BE2C (cell line): ENCODE measurements at regions not wholly inside any gene's neighbourhood (a gene's known extent, or its start where the extent isn't known, plus 50 kb on each side); places are given as distances from the start of the nearest gene placed in this dataset.

Source experiments
- DNase-seq: peaks from one replicate; pipeline ENCODE4 v3.0.0-alpha.2; 2020
- H3K27me3 ChIP-seq: fragments of 250-450 bp; sonication (Bioruptor Pico); 2 replicates; pipeline ENCODE4 v1.5.1; 2020; ENCODE audit warnings: mild to moderate bottlenecking
- H3K36me3 ChIP-seq: fragments of 250-450 bp; sonication (Bioruptor Pico); 2 replicates; pipeline ENCODE4 v1.5.1; 2020; ENCODE audit warnings: mild to moderate bottlenecking
- H3K4me1 ChIP-seq: fragments of 250-450 bp; sonication (Bioruptor Pico); 2 replicates; pipeline ENCODE4 v1.5.1; 2020
- H3K4me3 ChIP-seq: 2 replicates; pipeline ENCODE4 v1.5.1; 2011; ENCODE audit warnings: low read depth, low read length
- H3K9me3 ChIP-seq: fragments of 250-450 bp; sonication (Bioruptor Pico); 2 replicates; pipeline ENCODE4 v1.5.1; 2020
- TF ChIP-seq, protein P1 (sequence below): IDR thresholded peaks from 2 replicates; pipeline ENCODE4 v1.5.1; 2012; ENCODE audit warnings: mild to moderate bottlenecking, low read depth, low read length

DNA sequence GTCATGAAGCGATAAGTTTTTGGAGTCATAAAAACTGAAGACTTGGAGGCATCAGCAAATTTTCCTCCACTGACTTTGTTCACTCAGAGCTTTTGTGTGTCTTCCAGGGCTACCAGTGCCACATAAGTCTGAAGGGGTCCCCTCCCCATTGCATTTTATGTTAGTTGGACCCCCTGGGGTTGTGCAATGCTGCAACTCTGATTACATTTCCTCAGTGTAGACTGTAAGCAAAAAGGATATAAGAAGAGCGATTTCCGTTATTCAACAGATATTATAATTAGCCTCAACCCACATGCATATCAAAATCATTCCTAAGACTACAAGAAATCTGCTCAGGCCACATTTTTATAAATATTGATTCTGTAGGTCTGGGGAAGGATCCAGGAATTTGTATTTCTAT is 324.0 kb downstream of the TDRD3 start:
- Histone ChIP-seq H3K9me3 (no peaks in the 10 kb centered on the region), H3K36me3 (no peaks in the 10 kb centered on the region), H3K4me1 (no peaks in the 10 kb centered on the region), H3K4me3 (no peak overlapping the region), H3K27me3 (no peaks in the 10 kb centered on the region; the same call in 1 of the 2 replicates)
- TF ChIP-seq, protein P1, sequence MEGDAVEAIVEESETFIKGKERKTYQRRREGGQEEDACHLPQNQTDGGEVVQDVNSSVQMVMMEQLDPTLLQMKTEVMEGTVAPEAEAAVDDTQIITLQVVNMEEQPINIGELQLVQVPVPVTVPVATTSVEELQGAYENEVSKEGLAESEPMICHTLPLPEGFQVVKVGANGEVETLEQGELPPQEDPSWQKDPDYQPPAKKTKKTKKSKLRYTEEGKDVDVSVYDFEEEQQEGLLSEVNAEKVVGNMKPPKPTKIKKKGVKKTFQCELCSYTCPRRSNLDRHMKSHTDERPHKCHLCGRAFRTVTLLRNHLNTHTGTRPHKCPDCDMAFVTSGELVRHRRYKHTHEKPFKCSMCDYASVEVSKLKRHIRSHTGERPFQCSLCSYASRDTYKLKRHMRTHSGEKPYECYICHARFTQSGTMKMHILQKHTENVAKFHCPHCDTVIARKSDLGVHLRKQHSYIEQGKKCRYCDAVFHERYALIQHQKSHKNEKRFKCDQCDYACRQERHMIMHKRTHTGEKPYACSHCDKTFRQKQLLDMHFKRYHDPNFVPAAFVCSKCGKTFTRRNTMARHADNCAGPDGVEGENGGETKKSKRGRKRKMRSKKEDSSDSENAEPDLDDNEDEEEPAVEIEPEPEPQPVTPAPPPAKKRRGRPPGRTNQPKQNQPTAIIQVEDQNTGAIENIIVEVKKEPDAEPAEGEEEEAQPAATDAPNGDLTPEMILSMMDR, result no peak
- DNase-seq, result no peak

DNA sequence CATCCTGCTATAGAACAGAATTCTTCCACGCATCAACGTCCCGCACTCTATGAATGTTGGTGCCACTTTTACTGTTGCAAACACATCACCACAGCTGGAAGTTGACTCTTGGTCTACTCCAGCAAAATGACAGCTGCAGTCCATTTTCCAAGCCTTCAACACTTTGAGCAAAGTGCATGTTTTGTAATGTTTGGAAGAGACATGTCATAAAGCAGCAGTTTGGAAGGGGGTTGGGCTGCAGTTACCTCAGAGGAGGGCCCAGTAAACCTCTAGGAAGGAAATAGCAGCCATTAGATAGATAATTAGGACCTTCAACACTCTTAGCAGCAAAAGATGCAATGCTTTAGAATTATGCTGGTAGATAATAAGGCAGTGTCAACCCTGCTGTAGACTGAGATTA is 323.6 kb downstream of the TDRD3 start:
- no peak for DNase-seq
- Histone ChIP-seq H3K4me1 (no peaks in the 10 kb centered on the region), H3K36me3 (no peaks in the 10 kb centered on the region), H3K4me3 (no peak overlapping the region), H3K9me3 (no peaks in the 10 kb centered on the region), H3K27me3 (no peaks in the 10 kb centered on the region; the same call in 1 of the 2 replicates)
- TF ChIP-seq, protein P1, result no peak

DNA sequence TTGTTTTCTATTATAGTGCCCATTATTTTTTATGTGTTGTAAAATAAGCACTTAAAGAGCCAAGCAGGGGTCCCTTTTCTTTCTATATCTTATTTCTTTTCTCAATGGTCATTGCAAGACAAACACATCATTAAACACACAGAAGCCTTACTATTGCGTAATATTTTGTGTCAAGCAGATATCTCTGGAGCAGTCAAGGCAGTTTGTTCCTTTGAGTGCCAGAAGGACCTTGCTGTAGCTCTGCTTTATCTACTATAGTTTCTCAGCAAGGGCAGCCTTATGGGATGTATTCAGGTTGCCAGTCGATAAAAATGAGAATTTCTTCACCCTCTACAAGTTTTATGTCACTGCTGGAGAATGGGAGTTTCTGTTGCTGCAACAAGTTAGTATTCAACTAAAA is 319.3 kb downstream of the TDRD3 start:
- H3K9me3 ChIP-seq, result no peaks in the 10 kb centered on the region
- H3K4me3 ChIP-seq, result no peak overlapping the region
- TF ChIP-seq, protein P1, result no peak
- H3K27me3 ChIP-seq, result no peaks in the 10 kb centered on the region; the same call in 1 of the 2 replicates
- no peaks in the 10 kb centered on the region for H3K4me1 ChIP-seq
- DNase-seq, result no peak
- H3K36me3 ChIP-seq, result no peaks in the 10 kb centered on the region

DNA sequence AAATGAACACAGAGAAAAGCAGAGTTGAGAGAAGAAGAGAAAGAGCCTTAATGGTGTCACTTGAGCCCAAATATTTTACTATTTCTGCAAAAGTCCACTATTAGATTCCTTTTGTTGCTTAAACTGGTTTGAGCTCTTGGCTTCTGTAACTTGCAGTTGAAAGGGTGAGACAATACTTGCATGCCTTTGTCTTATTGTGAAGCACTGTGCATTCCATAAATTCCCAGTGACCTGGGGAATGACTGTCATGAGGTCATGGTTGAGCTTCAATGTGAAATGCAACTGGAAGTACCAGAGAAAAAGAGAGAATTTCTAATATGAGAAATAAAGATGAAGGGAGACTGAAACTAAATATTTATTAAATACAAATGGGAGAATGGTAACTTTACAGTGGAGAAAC is 310.9 kb downstream of the TDRD3 start:
- H3K4me3 ChIP-seq, result no peak overlapping the region
- H3K9me3 ChIP-seq, result no peaks in the 10 kb centered on the region
- H3K4me1 ChIP-seq, result no peaks in the 10 kb centered on the region
- H3K36me3 ChIP-seq, result no peaks in the 10 kb centered on the region
- no peaks in the 10 kb centered on the region for H3K27me3 ChIP-seq
- TF ChIP-seq, protein P1, result no peak
- no peak for DNase-seq

DNA sequence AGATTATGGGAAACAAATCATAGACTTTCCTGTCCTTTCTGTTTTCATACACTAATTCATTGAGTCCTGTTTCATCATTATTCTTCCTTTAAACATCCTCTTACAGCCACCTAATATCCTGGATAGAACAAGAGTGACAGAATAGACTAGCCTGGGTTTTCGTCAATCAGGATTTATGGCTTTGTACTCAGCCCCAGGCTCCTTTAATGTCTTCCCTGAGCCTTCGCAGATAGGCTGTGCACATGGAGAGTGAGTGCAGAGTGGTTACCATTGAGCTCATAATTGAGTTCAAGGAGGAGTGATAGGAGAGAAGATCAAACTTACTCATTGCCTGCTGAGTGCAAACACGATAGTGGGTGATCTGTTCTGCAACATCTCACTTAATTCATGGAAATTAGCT is 304.9 kb downstream of the TDRD3 start:
- TF ChIP-seq, protein P1, result no peak
- Histone ChIP-seq H3K4me3 (no peak overlapping the region), H3K36me3 (no peaks in the 10 kb centered on the region), H3K9me3 (no peaks in the 10 kb centered on the region), H3K27me3 (peaks cover 2% of the 10 kb centered on the region), H3K4me1 (no peaks in the 10 kb centered on the region)
- no peak for DNase-seq

DNA sequence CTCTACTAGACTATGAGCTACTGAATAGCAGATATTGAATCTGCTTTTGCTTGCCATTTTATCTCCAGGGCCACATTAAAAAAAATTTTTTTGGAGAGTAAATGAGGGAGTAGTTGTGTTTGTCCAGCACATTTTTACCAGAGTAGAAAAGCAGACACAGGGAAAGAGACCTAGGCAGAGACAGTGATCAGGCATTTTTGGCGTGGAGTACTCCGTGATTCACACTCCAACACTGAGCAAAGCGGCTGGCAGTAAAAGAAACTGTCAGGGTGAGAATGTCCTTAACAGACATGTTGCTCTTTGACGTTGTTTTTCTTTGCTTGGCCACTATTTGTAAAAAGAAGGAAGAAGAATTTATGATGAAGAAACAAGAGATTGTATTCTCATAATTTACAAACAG is 304.0 kb downstream of the TDRD3 start:
- H3K4me3 ChIP-seq, result no peak overlapping the region
- H3K27me3 ChIP-seq, result peaks cover 5% of the 10 kb centered on the region
- no peaks in the 10 kb centered on the region for H3K36me3 ChIP-seq
- no peak for DNase-seq
- no peaks in the 10 kb centered on the region for H3K4me1 ChIP-seq
- TF ChIP-seq, protein P1, result no peak
- no peaks in the 10 kb centered on the region for H3K9me3 ChIP-seq
